Epithelial cell of proximal tubule (primary cell): ENCODE measurements at regions not wholly inside any gene's neighbourhood (a gene's known extent, or its start where the extent isn't known, plus 50 kb on each side); places are given as distances from the start of the nearest gene placed in this dataset.

Source experiments
- DNase-seq: peaks from one replicate; pipeline ENCODE4 v3.0.0-alpha.2; 2011; ENCODE audit warnings: low read depth
- H3K4me3 ChIP-seq: 2 replicates; pipeline ENCODE4 v1.5.1; 2011; ENCODE audit warnings: low read depth, mild to moderate bottlenecking, low read length
- TF ChIP-seq, protein P1 (sequence below): conservative IDR thresholded peaks from 2 replicates; pipeline ENCODE4 v1.5.1; 2012; ENCODE audit warnings: low read depth, mild to moderate bottlenecking, low read length

DNA sequence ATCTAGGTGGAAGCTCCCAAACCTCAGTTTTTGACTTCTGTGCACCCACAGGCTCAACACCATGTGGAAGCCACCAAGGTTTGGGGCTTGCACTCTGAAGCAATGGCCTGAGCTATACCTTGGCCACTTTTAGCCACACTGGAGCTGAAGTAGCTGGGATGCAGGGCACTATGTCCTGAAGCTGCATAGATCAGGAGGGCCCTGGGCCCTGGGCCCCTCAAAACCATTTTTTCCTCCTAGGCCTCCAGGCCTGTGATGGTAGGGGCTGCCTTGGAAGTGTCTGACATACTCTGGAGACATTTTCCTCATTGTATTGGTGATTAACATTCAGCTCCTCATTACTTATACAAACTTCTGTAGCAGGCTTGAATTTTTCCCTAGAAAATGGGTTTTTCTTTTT is 273.7 kb downstream of the FGF9 start:
- TF ChIP-seq, protein P1, sequence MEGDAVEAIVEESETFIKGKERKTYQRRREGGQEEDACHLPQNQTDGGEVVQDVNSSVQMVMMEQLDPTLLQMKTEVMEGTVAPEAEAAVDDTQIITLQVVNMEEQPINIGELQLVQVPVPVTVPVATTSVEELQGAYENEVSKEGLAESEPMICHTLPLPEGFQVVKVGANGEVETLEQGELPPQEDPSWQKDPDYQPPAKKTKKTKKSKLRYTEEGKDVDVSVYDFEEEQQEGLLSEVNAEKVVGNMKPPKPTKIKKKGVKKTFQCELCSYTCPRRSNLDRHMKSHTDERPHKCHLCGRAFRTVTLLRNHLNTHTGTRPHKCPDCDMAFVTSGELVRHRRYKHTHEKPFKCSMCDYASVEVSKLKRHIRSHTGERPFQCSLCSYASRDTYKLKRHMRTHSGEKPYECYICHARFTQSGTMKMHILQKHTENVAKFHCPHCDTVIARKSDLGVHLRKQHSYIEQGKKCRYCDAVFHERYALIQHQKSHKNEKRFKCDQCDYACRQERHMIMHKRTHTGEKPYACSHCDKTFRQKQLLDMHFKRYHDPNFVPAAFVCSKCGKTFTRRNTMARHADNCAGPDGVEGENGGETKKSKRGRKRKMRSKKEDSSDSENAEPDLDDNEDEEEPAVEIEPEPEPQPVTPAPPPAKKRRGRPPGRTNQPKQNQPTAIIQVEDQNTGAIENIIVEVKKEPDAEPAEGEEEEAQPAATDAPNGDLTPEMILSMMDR: no peak
- no peak for DNase-seq
- H3K4me3 ChIP-seq: no peak overlapping the region

DNA sequence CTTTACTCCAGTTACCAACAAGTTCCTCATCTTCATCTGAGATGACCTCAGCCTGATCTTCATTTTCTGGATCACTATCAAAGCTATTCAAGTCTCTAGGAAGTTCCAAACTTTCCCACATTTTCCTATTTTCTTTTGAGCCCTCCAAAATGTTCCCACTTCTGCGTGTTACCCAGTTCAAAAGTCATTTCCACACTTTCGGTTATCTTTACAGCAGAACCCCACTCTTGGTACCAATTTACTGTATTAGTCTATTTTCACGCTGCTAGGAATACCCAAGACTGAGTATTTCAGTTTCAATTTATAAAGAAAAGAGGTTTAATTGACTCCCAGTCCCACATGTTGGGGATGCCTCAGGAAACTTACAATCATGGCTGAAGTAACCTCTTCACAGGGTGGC is 274.3 kb downstream of the FGF9 start:
- no peak for DNase-seq
- TF ChIP-seq, protein P1: no peak

DNA sequence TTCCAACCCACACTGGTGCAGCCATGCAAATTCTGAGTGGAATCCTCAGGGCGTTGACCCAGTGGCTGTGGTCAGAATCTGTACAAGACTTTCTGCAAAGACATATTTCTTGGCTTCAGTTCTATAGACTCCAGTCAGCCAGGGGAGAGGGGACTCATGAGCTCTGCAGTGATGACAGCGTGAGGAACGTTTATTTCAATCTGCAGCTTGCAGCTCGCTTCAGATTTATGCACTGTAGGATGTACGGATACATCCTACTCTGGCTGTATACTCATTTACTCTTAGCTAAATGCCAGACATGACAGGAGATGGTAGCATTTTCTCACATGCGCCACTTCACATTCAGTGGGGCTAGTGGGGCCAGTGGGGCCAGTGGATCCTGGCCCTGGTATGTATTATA is 276.1 kb downstream of the FGF9 start:
- DNase-seq: no peak
- no peak overlapping the region for H3K4me3 ChIP-seq
- TF ChIP-seq, protein P1: no peak

More for the DNA sequence above, 274.3 kb downstream of the FGF9 start:
- no peak overlapping the region for H3K4me3 ChIP-seq

DNA sequence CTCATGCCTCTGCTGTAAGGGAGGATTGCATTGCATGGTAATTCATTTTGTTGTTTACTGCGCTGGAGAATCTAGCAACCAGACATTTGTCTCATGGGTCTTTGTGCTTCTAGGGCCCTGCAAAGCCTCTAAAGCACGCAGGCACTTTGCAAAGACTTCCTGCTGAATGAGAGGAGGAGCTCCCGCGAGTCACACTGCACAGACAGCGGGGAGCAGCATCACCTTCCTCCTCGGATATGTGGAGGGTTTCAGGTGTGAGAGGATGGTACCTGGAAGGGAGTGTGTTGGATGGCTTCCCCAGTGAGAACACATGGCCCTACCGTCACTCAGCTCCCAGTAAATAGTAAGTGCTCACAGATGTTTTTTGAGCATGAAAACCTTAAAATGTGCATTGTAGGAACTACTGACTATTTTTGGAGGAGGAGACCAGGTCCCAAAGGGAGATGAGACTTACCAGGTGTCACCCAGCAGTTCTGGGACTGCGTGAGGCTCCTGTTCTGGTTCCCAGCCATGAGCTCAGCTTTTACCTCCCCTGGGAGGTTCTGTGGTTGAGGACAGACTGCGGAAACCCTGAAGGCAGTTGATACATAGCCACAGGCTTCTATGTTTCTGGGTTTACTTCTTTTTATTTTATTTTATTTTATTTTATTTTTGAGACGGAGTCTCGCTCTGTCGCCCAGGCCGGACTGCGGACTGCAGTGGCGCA is 278.0 kb downstream of the FGF9 start:
- no peak overlapping the region for H3K4me3 ChIP-seq
- no peak for DNase-seq
- TF ChIP-seq, protein P1: no peak

DNA sequence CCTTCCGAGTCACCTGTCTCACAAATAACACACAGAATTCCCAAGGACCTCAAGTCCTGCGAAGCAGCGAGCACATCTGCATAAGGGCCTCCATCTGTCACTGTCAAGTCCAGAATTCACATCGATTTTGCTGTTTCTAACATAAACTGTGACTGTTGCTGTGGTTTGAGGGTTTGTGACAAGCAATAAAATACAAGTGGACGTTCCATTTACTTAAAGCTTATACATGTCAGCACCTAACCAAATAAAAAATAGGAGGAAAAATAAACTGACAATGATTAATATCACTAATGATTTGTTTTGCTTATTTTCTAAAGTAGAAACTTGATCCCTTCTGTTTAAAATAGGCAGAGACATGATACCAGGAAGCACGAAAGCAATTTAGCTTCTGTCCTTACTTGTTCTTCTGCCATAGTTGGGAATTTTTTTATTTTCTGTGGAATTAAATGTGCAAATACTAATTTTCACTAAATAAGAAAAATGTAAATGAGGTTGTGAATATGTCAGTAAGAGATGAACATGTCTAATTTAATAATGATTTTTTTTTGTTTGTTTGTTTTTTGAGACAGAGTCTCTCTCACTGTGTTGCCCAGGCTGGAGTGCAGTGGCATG is 279.1 kb downstream of the FGF9 start:
- no peak for DNase-seq
- TF ChIP-seq, protein P1: no peak
- H3K4me3 ChIP-seq: no peak overlapping the region

DNA sequence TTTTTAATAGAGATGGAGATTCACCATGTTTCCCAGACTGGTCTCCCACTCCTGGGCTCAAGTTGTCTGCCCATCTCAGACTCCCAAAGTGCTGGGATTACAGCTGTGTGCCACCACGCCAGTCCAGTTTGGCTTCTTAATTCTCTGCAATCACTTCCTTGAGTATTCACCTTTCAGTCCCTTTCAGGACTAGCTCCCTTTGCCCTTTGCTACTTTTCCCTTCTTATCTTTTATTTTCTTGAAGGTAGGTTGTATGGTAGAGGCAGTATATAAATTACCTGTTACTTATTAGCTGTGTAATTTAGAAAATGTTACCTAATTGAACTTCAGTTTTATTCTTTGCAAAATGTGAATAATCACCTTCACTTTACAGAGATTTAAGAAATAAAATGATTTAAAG is 285.8 kb downstream of the FGF9 start:
- TF ChIP-seq, protein P1: no peak
- H3K4me3 ChIP-seq: no peak overlapping the region

DNA sequence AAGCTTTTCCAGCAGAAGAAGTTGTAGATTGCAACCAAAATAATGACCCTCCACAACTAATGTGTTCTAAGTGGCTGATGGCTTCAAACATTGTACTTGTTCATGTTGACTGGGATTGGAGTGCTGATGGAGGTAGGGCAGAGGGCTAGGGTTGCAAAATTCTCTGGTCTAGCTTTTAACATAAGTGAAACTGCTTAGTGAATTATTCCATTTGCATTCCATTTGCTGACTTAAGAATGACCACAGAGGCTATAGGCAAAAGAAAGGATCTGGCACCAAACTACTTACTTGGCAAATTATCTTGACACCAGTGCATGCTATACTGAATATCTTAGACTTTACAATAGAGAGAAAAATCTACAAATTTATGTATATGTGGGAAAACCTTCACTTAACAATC is 287.0 kb downstream of the FGF9 start:
- H3K4me3 ChIP-seq: no peak overlapping the region
- TF ChIP-seq, protein P1: no peak
- no peak for DNase-seq

More for the DNA sequence above, 285.8 kb downstream of the FGF9 start:
- DNase-seq: no peak
